ENCODE measurements at regions not wholly inside any gene's neighbourhood (a gene's known extent, or its start where the extent isn't known, plus 50 kb on each side); places are given as distances from the start of the nearest gene placed in this dataset.

DNA sequence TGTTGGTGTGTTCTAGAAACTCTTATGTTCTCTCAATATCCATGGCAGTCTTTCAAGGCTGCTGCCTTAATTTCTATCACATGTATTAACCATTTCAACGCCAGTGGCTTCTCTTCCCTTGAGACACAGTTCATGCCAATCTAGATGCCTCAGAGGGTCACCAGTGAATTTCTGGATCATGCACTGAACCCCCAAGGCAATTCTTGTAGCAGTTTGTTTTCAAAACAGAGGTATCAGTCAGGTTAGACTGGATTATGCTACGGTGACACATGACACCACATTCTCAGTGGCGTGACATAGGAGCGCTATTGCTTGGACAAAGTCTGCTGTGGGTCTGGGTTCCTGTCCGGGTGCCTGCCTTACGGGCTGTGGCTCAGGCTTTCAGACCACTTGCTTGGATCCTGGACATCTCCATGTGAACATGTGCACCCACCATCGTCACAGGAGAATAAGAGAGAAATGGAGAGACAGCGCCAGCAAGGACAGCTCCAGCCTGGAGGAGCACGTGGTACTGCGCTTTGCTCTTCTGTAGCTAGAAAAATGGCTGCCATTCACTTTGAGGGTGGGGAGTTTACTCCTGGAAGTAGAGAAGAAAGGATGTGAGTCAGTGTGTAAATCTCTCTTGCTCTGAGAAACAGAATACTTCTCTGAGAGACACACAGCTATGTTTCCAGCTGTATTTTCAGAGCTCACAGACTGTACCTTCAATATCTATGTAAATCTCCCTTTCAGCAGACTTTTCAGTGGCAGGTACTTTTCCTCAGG lies 329.3 kb upstream of the ADCY2 start:
- TF ChIP-seq, protein P1, sequence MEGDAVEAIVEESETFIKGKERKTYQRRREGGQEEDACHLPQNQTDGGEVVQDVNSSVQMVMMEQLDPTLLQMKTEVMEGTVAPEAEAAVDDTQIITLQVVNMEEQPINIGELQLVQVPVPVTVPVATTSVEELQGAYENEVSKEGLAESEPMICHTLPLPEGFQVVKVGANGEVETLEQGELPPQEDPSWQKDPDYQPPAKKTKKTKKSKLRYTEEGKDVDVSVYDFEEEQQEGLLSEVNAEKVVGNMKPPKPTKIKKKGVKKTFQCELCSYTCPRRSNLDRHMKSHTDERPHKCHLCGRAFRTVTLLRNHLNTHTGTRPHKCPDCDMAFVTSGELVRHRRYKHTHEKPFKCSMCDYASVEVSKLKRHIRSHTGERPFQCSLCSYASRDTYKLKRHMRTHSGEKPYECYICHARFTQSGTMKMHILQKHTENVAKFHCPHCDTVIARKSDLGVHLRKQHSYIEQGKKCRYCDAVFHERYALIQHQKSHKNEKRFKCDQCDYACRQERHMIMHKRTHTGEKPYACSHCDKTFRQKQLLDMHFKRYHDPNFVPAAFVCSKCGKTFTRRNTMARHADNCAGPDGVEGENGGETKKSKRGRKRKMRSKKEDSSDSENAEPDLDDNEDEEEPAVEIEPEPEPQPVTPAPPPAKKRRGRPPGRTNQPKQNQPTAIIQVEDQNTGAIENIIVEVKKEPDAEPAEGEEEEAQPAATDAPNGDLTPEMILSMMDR (IDR thresholded peaks at IDR 0.05), result no peak
- TF ChIP-seq EP300 (IDR thresholded peaks at IDR 0.05), result no peak

All from suprapubic skin (tissue), 3 donors.